PC-9 (cell line): ENCODE measurements at regions not wholly inside any gene's neighbourhood (a gene's known extent, or its start where the extent isn't known, plus 50 kb on each side); places are given as distances from the start of the nearest gene placed in this dataset.

Experiments used
- EZH2 ChIP-seq: fragments of 200-600 bp; sonication (generic); IDR thresholded peaks from 2 replicates; pipeline ENCODE4 v1.8.0; 2017; ENCODE audit warnings: antibody characterized with exemption, low read depth
- TF ChIP-seq, protein P1 (sequence below): fragments of 200-600 bp; sonication (generic); conservative IDR thresholded peaks from 2 replicates; pipeline ENCODE4 v1.6.1; 2017; ENCODE audit warnings: mixed run types, antibody characterized with exemption, mild to moderate bottlenecking, moderate library complexity

DNA sequence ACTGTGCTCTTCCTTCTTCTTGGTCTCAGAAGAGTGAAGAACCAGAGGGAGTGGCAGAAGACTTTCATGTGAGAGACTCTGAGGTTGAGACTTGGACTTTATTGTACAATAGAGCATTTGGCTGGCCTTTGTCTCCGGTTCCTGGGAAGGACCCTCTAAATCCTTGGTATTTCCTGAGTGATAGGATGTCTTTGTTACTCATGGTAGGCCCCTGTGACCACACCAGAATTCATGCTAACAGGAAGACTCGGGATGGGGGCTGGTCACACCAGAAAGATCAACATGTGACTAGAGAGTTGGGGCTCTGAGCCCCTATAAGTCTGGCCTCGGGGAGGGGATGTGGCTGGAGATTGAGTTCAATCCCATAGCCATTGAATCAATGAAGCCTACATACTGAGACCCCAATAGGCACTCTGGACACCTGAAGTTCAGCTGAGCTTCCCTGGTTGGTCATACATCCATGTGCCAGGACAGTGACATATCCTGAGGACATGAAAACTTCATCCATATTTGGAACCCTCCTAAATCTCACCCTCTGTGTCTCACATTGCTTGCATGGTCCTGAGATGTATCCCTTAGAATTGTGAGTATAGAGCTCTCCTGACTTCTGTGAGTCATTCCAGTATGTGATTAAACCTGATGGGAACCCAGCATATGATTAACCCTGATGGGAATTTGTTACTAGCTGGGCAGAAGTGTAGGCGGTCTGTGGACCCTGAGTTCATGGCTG, 201.7 kb downstream of the GADD45G start:
- TF ChIP-seq, protein P1, sequence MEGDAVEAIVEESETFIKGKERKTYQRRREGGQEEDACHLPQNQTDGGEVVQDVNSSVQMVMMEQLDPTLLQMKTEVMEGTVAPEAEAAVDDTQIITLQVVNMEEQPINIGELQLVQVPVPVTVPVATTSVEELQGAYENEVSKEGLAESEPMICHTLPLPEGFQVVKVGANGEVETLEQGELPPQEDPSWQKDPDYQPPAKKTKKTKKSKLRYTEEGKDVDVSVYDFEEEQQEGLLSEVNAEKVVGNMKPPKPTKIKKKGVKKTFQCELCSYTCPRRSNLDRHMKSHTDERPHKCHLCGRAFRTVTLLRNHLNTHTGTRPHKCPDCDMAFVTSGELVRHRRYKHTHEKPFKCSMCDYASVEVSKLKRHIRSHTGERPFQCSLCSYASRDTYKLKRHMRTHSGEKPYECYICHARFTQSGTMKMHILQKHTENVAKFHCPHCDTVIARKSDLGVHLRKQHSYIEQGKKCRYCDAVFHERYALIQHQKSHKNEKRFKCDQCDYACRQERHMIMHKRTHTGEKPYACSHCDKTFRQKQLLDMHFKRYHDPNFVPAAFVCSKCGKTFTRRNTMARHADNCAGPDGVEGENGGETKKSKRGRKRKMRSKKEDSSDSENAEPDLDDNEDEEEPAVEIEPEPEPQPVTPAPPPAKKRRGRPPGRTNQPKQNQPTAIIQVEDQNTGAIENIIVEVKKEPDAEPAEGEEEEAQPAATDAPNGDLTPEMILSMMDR = no peak
- no peak for TF ChIP-seq EZH2
